Panc1 (cell line): ENCODE measurements at regions not wholly inside any gene's neighbourhood (a gene's known extent, or its start where the extent isn't known, plus 50 kb on each side); places are given as distances from the start of the nearest gene placed in this dataset.

Source experiments
- ATAC-seq: fragments of 200-7000 bp; cut with Tn5 transposase; 2 replicates; pipeline ENCODE4 v1.9.1; 2020; ENCODE audit warnings: mild to moderate bottlenecking, moderate library complexity
- BruUV-seq: library from RNA; stranded (reverse); fragments of 400-500 nt; replicated peaks from 2 replicates; lab custom pipeline; 2021; lab: Mats Ljungman, UMichigan
- CTCF ChIA-PET: fragments of 300-600 bp; sonication (Branson Sonifier 250); formaldehyde crosslinking; loops from one replicate; lab custom pipeline; 2022; ENCODE audit warnings: antibody characterized with exemption; lab: Charles Lee
- POLR2A ChIA-PET: fragments of 300-600 bp; sonication (Branson Sonifier 250); formaldehyde crosslinking; loops from one replicate; lab custom pipeline; 2022; ENCODE audit warnings: antibody characterized with exemption; lab: Charles Lee
- DNase-seq: peaks from one replicate; pipeline ENCODE4 v3.0.0-alpha.2; 2010; ENCODE audit warnings: low read depth, low spot score
- H3K27ac ChIP-seq: 2 replicates; pipeline ENCODE4 v1.5.1; 2011; ENCODE audit warnings: mild to moderate bottlenecking, low read length, inconsistent platforms
- H3K27me3 ChIP-seq: fragments of 200-500 bp; sonication (Bioruptor generic); 2 replicates; pipeline ENCODE4 v1.6.0; 2014; ENCODE audit warnings: low read length, inconsistent platforms; ENCODE audit not compliant: control insufficient read depth, insufficient read depth
- H3K36me3 ChIP-seq: fragments of 200-500 bp; sonication (Bioruptor generic); 2 replicates; pipeline ENCODE4 v1.5.1; 2014; ENCODE audit warnings: inconsistent platforms, mild to moderate bottlenecking, low read length, moderate library complexity; ENCODE audit not compliant: control insufficient read depth, insufficient read depth
- H3K4me1 ChIP-seq: 2 replicates; pipeline ENCODE4 v1.5.1; 2011; ENCODE audit warnings: inconsistent platforms, mild to moderate bottlenecking, low read length, moderate library complexity; ENCODE audit not compliant: control insufficient read depth, insufficient read depth
- H3K4me3 ChIP-seq, 2 experiments: 2 replicates each; pipeline ENCODE4 v1.5.1; 2011 to 2012; ENCODE audit warnings: low read depth in 2 of 2, low read length in 2 of 2, mild to moderate bottlenecking in 2 of 2, inconsistent platforms in 1 of 2, moderate library complexity in 1 of 2
- H3K9me3 ChIP-seq: fragments of 200-500 bp; sonication (Bioruptor generic); 2 replicates; pipeline ENCODE4 v1.5.1; 2014; ENCODE audit warnings: low read depth, mild to moderate bottlenecking, inconsistent platforms, low read length, moderate library complexity; ENCODE audit not compliant: control insufficient read depth, insufficient read depth
- CTCF ChIP-seq: fragments of 450-650 bp; IDR thresholded peaks from 2 replicates; pipeline ENCODE4 v1.5.1; 2017; ENCODE audit warnings: mild to moderate bottlenecking
- POLR2AphosphoS5 ChIP-seq: IDR thresholded peaks from 2 replicates; pipeline ENCODE4 v1.6.1; 2012; ENCODE audit warnings: mild to moderate bottlenecking, low read depth, low read length, moderate library complexity
- REST ChIP-seq, 2 experiments: IDR thresholded peaks; 2 replicates each; pipeline ENCODE4 v1.6.1; 2011 to 2012; ENCODE audit warnings: low read depth in 2 of 2, control low read depth in 1 of 2, low read length in 1 of 2, mild to moderate bottlenecking in 1 of 2, moderate library complexity in 1 of 2; ENCODE audit not compliant: insufficient read depth in 1 of 2
- SIN3A ChIP-seq: IDR thresholded peaks from 2 replicates; pipeline ENCODE4 v1.6.1; 2012; ENCODE audit warnings: low read depth, mild to moderate bottlenecking, low read length, moderate library complexity, borderline replicate concordance; ENCODE audit not compliant: insufficient read depth
- TCF7L2 ChIP-seq: IDR thresholded peaks from 2 replicates; pipeline ENCODE4 v1.6.1; 2011; ENCODE audit warnings: mild to moderate bottlenecking, low read depth, low read length, inconsistent platforms
- in situ Hi-C: cut with HindIII; loops from 2 replicates; pipeline ENCODE4 v1.10.0; 2016; ENCODE audit warnings: low sequenced_read_pairs, low pct_unique_long_range_greater_than_20kb
- intact Hi-C: fragments of 100-400 bp; cut with micrococcal nuclease; formaldehyde crosslinking; loops from one replicate; pipeline ENCODE4 v1.10.0; 2022; ENCODE audit not compliant: unreplicated experiment

- ATAC-seq = no peak
- H3K36me3 ChIP-seq = no peaks in the 10 kb centered on the region
- BruUV-seq = no TSS peak
- H3K9me3 ChIP-seq = no peaks in the 10 kb centered on the region; the same call in 1 of the 2 replicates
- ChIA-PET CTCF (no interaction called here), POLR2A (no interaction called here)
- no peaks in the 10 kb centered on the region for H3K27me3 ChIP-seq
- H3K27ac ChIP-seq = no peak overlapping the region
- in situ Hi-C loops = no loop called here
- intact Hi-C loops = no loop called here
- H3K4me3 ChIP-seq = no peak overlapping the region
- H3K4me1 ChIP-seq = no peaks in the 10 kb centered on the region
- TF ChIP-seq POLR2AphosphoS5 (no peak), REST (IDR thresholded peaks at IDR 0.05; ENCODE audit: insufficient read depth in 1 of 2, low read depth in 2 of 2, low read length in 1 of 2) (no peak), SIN3A (no peak), CTCF (no peak), TCF7L2 (no peak)
- DNase-seq = no peak
Measured at GRCh38 chr1:232894436-232894835, 56.0 kb upstream of the NTPCR start.

GRCh38 chr1:232897949-232898465 lies 52.4 kb upstream of the NTPCR start:
- no peaks in the 10 kb centered on the region for H3K4me1 ChIP-seq
- TF ChIP-seq CTCF (no peak), TCF7L2 (no peak), POLR2AphosphoS5 (no peak), SIN3A (no peak)
- in situ Hi-C loops = no loop called here
- POLR2A ChIA-PET = no interaction called here
- DNase-seq (no peak), ATAC-seq (no peak; the same call in 1 of the 2 replicates)
- H3K27ac ChIP-seq = no peak overlapping the region
- intact Hi-C loops = no loop called here
- H3K9me3 ChIP-seq = no peaks in the 10 kb centered on the region; the same call in 1 of the 2 replicates
- no peak overlapping the region for H3K4me3 ChIP-seq
- CTCF ChIA-PET = no interaction called here
- no TSS peak for BruUV-seq
- peaks cover 2% of the 10 kb centered on the region; the same call in 1 of the 2 replicates for H3K27me3 ChIP-seq
- no peaks in the 10 kb centered on the region for H3K36me3 ChIP-seq
